ENCODE measurements at regions not wholly inside any gene's neighbourhood (a gene's known extent, or its start where the extent isn't known, plus 50 kb on each side); places are given as distances from the start of the nearest gene placed in this dataset.
A peak's percentile ranks its signal among the peaks of the same experiment; 100 is the strongest.

GRCh38 chr2:191515551-191515950, 162.4 kb upstream of the NABP1 start:
- DNase-seq, result no peak

GRCh38 chr2:191516260-191516659, 161.7 kb upstream of the NABP1 start:
- no peak for DNase-seq

GRCh38 chr2:191521608-191522208, 156.2 kb upstream of the NABP1 start:
- no peak for DNase-seq

GRCh38 chr2:191522478-191523120, 155.3 kb upstream of the NABP1 start:
- no peak for DNase-seq

- DNase-seq, result no peak
These were observed 151.8 kb upstream of the NABP1 start for GRCh38 chr2:191526091-191526490.

GRCh38 chr2:191526536-191526935, 151.4 kb upstream of the NABP1 start:
- DNase-seq, result no peak

GRCh38 chr2:191526953-191527556, 150.9 kb upstream of the NABP1 start:
- no peak for DNase-seq

GRCh38 chr2:191530618-191531017, 147.3 kb upstream of the NABP1 start:
- no peak for DNase-seq

- DNase-seq, result no peak
These were observed 144.2 kb upstream of the NABP1 start for GRCh38 chr2:191533693-191534180.

- no peak for DNase-seq
These were observed 140.0 kb upstream of the NABP1 start for GRCh38 chr2:191537921-191538320.

- DNase-seq, result no peak
These were observed 139.5 kb upstream of the NABP1 start for GRCh38 chr2:191538334-191538903.

- peak; percentile 34 for DNase-seq
These were observed 138.9 kb upstream of the NABP1 start for GRCh38 chr2:191539068-191539467.

- no peak for DNase-seq
These were observed 137.3 kb upstream of the NABP1 start for GRCh38 chr2:191540681-191541080.

- DNase-seq, result no peak
These were observed 134.2 kb upstream of the NABP1 start for GRCh38 chr2:191543708-191544107.

GRCh38 chr2:191544461-191545062, 133.4 kb upstream of the NABP1 start:
- DNase-seq, result no peak

GRCh38 chr2:191545361-191545760, 132.6 kb upstream of the NABP1 start:
- DNase-seq, result no peak

- DNase-seq, result no peak
These were observed 125.9 kb upstream of the NABP1 start for GRCh38 chr2:191552066-191552465.

GRCh38 chr2:191554240-191554639, 123.7 kb upstream of the NABP1 start:
- DNase-seq, result no peak

- DNase-seq, result peak; percentile 86
These were observed 122.7 kb upstream of the NABP1 start for GRCh38 chr2:191555092-191555742.

- DNase-seq, result no peak
These were observed 121.5 kb upstream of the NABP1 start for GRCh38 chr2:191556463-191556862.

- DNase-seq, result no peak
These were observed 120.1 kb upstream of the NABP1 start for GRCh38 chr2:191557841-191558240.

- no peak for DNase-seq
These were observed 118.4 kb upstream of the NABP1 start for GRCh38 chr2:191559569-191559968.

- DNase-seq, result no peak
These were observed 117.4 kb upstream of the NABP1 start for GRCh38 chr2:191560411-191560980.

Measured in CD4-positive, alpha-beta T cell treated with Interleukin-17A for 4 hours (primary cell).